RWPE2 (cell line): ENCODE measurements at regions not wholly inside any gene's neighbourhood (a gene's known extent, or its start where the extent isn't known, plus 50 kb on each side); places are given as distances from the start of the nearest gene placed in this dataset.

Source experiments
- ATAC-seq: fragments of 200-7000 bp; cut with Tn5 transposase; 3 replicates; pipeline ENCODE4 v1.9.1; 2021; ENCODE audit warnings: low read depth
- DNase-seq: peaks from one replicate; pipeline ENCODE4 v3.0.0-alpha.2; 2020; ENCODE audit warnings: low spot score
- H3K27ac ChIP-seq: fragments of 450-650 bp; 2 replicates; pipeline ENCODE4 v1.5.1; 2017; ENCODE audit warnings: mild to moderate bottlenecking; ENCODE audit not compliant: poor library complexity, severe bottlenecking
- H3K27me3 ChIP-seq: fragments of 250-450 bp; sonication (Bioruptor Pico); 2 replicates; pipeline ENCODE4 v1.5.1; 2021; ENCODE audit warnings: mild to moderate bottlenecking, moderate library complexity; ENCODE audit not compliant: insufficient read depth, poor library complexity, severe bottlenecking
- H3K36me3 ChIP-seq: fragments of 250-450 bp; sonication (Bioruptor Pico); 2 replicates; pipeline ENCODE4 v1.5.1; 2020; ENCODE audit warnings: low read depth, mild to moderate bottlenecking, moderate library complexity
- H3K4me1 ChIP-seq: fragments of 250-450 bp; sonication (Bioruptor Pico); 2 replicates; pipeline ENCODE4 v1.5.1; 2021; ENCODE audit warnings: mild to moderate bottlenecking, moderate library complexity; ENCODE audit not compliant: insufficient read depth, poor library complexity, severe bottlenecking
- H3K4me3 ChIP-seq: fragments of 250-450 bp; sonication (Bioruptor Pico); 2 replicates; pipeline ENCODE4 v1.5.1; 2021; ENCODE audit warnings: mild to moderate bottlenecking, moderate library complexity; ENCODE audit not compliant: severe bottlenecking
- H3K9me3 ChIP-seq: fragments of 250-450 bp; sonication (Bioruptor Pico); 2 replicates; pipeline ENCODE4 v1.5.1; 2021; ENCODE audit warnings: mild to moderate bottlenecking, moderate library complexity; ENCODE audit not compliant: severe bottlenecking
- CTCF ChIP-seq: fragments of 450-650 bp; IDR thresholded peaks from one replicate; pipeline ENCODE4 v1.5.1; 2017; ENCODE audit warnings: mild to moderate bottlenecking, moderate library complexity; ENCODE audit not compliant: poor library complexity, severe bottlenecking

GRCh38 chr17:74145756-74146155, 57.7 kb upstream of the RPL38 start:
- Histone ChIP-seq H3K4me3 (no peak overlapping the region), H3K9me3 (peaks cover 12% of the 10 kb centered on the region), H3K27me3 (peaks cover 5% of the 10 kb centered on the region), H3K27ac (no peak overlapping the region), H3K36me3 (no peaks in the 10 kb centered on the region), H3K4me1 (no peaks in the 10 kb centered on the region)
- peak; percentile 6 for DNase-seq
- no peak for TF ChIP-seq CTCF
- ATAC-seq = no peak

- Histone ChIP-seq H3K4me1 (no peaks in the 10 kb centered on the region), H3K9me3 (peaks cover 11% of the 10 kb centered on the region), H3K4me3 (no peak overlapping the region), H3K27ac (no peak overlapping the region), H3K36me3 (no peaks in the 10 kb centered on the region), H3K27me3 (peaks cover 5% of the 10 kb centered on the region)
- ATAC-seq = no peak
- DNase-seq = no peak
- TF ChIP-seq CTCF = no peak
Measured at GRCh38 chr17:74146196-74146595, 57.3 kb upstream of the RPL38 start.

GRCh38 chr17:74147056-74147835, 56.2 kb upstream of the RPL38 start:
- Histone ChIP-seq H3K4me3 (no peak overlapping the region), H3K36me3 (no peaks in the 10 kb centered on the region), H3K27ac (no peak overlapping the region), H3K9me3 (peaks cover 10% of the 10 kb centered on the region), H3K27me3 (peaks cover 5% of the 10 kb centered on the region), H3K4me1 (no peaks in the 10 kb centered on the region)
- TF ChIP-seq CTCF = no peak
- ATAC-seq (no peak), DNase-seq (peak; percentile 16)

- no peaks in the 10 kb centered on the region for H3K4me1 ChIP-seq
- no peak for ATAC-seq
- peaks cover 5% of the 10 kb centered on the region for H3K27me3 ChIP-seq
- no peaks in the 10 kb centered on the region for H3K36me3 ChIP-seq
- H3K4me3 ChIP-seq = no peak overlapping the region
- peaks cover 8% of the 10 kb centered on the region for H3K9me3 ChIP-seq
- DNase-seq = peak; percentile 20
- H3K27ac ChIP-seq = no peak overlapping the region
- TF ChIP-seq CTCF = no peak
Measured at GRCh38 chr17:74147966-74148365, 55.5 kb upstream of the RPL38 start.

GRCh38 chr17:74148446-74148845, 55.0 kb upstream of the RPL38 start:
- Histone ChIP-seq H3K36me3 (no peaks in the 10 kb centered on the region), H3K27ac (no peak overlapping the region), H3K4me1 (no peaks in the 10 kb centered on the region), H3K27me3 (peaks cover 5% of the 10 kb centered on the region), H3K4me3 (no peak overlapping the region), H3K9me3 (peaks cover 4% of the 10 kb centered on the region)
- DNase-seq = peak; percentile 21
- TF ChIP-seq CTCF = no peak
- ATAC-seq = no peak
